ENCODE measurements at regions not wholly inside any gene's neighbourhood (a gene's known extent, or its start where the extent isn't known, plus 50 kb on each side); places are given as distances from the start of the nearest gene placed in this dataset.

- DNase-seq: no peak
Measured at GRCh38 chr12:14156606-14157005, 175.2 kb upstream of the GRIN2B start.

- DNase-seq: no peak
Measured at GRCh38 chr12:14157088-14157747, 175.8 kb upstream of the GRIN2B start.

- no peak for DNase-seq
Measured at GRCh38 chr12:14164266-14164665, 182.9 kb upstream of the GRIN2B start.

GRCh38 chr12:14167005-14167628 lies 185.7 kb upstream of the GRIN2B start:
- peak; percentile 30 for DNase-seq

GRCh38 chr12:14169281-14169680 lies 187.9 kb upstream of the GRIN2B start:
- no peak for DNase-seq

GRCh38 chr12:14171106-14171505 lies 189.7 kb upstream of the GRIN2B start:
- no peak for DNase-seq

GRCh38 chr12:14175206-14175605 lies 190.3 kb upstream of the ATF7IP start:
- no peak for DNase-seq

- peak; percentile 10 for DNase-seq
Measured at GRCh38 chr12:14185427-14186192, 179.9 kb upstream of the ATF7IP start.

- no peak for DNase-seq
Measured at GRCh38 chr12:14186193-14186502, 179.3 kb upstream of the ATF7IP start.

- no peak for DNase-seq
Measured at GRCh38 chr12:14187002-14187401, 178.5 kb upstream of the ATF7IP start.

GRCh38 chr12:14187966-14188365 lies 177.5 kb upstream of the ATF7IP start:
- DNase-seq: no peak

- no peak for DNase-seq
Measured at GRCh38 chr12:14188744-14189143, 176.7 kb upstream of the ATF7IP start.

- no peak for DNase-seq
Measured at GRCh38 chr12:14190694-14191093, 174.8 kb upstream of the ATF7IP start.

- no peak for DNase-seq
Measured at GRCh38 chr12:14191612-14192011, 173.9 kb upstream of the ATF7IP start.

GRCh38 chr12:14193639-14194038 lies 171.8 kb upstream of the ATF7IP start:
- DNase-seq: no peak

- no peak for DNase-seq
Measured at GRCh38 chr12:14194572-14194971, 170.9 kb upstream of the ATF7IP start.

GRCh38 chr12:14199455-14200198 lies 165.9 kb upstream of the ATF7IP start:
- no peak for DNase-seq

- DNase-seq: no peak
Measured at GRCh38 chr12:14200598-14200997, 164.9 kb upstream of the ATF7IP start.

- DNase-seq: no peak
Measured at GRCh38 chr12:14201291-14201690, 164.2 kb upstream of the ATF7IP start.

GRCh38 chr12:14207905-14208551 lies 157.5 kb upstream of the ATF7IP start:
- no peak for DNase-seq

- no peak for DNase-seq
Measured at GRCh38 chr12:14211947-14212387, 153.5 kb upstream of the ATF7IP start.

GRCh38 chr12:14213542-14213941 lies 151.9 kb upstream of the ATF7IP start:
- no peak for DNase-seq

- no peak for DNase-seq
Measured at GRCh38 chr12:14214495-14214894, 151.0 kb upstream of the ATF7IP start.

Measured in activated naive CD4-positive, alpha-beta T cell treated with Interleukin-2 at 50 U/mL for 16 hours (primary cell).